HG03460 (cell line): ENCODE measurements at regions not wholly inside any gene's neighbourhood (a gene's known extent, or its start where the extent isn't known, plus 50 kb on each side); places are given as distances from the start of the nearest gene placed in this dataset.
"Not testable (repeated sequence)": the region's sequence is repeated elsewhere in the genome, so short reads cannot be mapped to it uniquely, and the experiment has no call there.

Experiments
- ATAC-seq: cut with Tn5 transposase; IDR thresholded peaks from one replicate; pipeline ENCODE4 v1.9.1; 2021; ENCODE audit not compliant: unreplicated experiment

DNA sequence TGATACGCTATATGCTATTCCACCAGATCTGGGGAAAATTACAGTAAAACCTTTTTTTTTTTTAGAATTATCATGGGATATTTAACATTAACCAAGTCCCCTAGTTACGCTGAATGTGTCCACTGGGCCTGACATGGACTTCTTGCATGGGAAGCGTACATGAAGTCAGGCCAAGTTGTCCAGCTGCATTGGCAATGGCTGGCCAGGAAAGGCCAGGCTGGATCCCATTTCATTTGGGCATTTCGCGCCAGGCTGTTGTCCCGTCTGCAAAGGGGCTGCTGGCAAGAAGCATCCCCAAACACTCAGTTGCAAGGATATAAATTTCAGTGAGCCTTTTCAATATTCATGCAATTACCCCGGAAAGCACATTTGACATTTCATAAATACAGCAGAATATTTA is 933.3 kb downstream of the GRID1 start:
- no peak for ATAC-seq

DNA sequence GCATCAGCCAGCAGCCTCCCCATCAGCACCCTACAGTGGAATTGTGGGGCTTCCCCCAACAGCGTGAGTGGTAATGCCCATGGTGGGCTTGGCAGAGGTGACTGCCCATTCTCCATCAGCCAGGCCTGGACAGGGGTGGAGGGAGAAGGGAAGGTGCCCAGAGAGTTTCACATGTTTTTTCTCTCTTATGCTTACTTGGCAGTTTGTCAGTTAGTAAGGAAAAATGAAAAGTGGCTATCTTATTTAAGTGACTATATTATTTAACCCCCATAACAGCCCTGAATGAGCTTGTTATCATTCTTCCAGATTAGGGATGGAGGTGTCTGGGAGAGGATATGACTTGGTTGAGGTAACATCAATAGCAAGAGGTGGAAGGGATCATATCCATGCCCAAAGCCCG is 921.7 kb downstream of the GRID1 start:
- no peak for ATAC-seq

DNA sequence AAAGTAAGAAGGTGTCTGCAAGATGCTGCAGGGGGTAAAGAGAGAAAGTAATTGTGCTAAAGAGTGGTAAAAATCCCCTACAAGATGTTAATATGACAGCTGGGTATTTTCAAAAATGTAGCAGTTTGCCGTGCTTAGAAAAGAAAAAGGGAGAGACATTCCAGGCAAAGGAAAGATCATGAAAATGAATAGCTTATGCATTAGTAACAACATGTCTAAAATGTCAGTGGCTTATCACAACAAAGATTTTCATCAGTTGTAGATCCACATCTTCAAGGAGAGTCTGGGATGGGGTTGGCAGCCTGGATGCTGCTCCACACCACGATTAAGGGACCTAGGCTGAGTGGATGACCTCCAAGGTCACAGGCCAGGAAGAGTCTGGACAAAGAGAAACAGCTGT is 920.9 kb downstream of the GRID1 start:
- no peak for ATAC-seq

DNA sequence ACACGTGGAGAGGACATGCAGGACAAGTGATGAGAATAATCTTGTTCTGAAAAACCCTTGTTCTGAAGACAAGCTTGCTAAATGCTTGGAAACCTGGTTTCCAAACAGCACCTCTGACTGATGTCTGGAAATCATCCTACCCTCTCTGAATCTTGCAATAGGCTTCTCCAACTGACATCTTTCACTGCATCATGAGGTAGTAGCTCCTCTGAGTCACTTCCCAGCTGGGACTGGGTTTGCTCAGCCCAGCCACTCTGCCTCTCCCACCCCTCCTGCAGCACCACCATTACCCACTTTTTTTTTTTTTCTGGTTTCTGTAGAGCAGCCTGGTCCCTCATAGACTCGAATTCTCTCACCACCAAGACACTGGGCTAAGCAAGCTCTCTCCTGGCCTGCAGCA is 919.8 kb downstream of the GRID1 start:
- ATAC-seq, result no peak

DNA sequence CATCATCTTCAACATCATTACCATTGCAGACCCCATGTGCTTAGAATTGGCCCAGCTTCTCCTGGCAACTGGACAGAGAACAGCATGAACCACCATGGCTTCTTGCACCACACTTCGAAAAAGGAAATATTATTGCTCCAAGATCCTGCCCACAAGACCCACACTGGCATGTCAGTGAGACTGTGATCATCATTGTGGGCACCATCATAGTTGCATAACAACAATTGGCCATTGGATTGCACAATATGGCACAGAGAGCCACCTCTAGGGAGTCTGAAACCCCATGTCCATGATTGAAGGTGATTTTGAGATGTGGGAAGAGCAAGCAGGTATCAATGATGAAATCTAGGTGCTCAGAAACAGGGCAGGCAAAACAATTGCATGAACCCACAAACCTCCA is 918.9 kb downstream of the GRID1 start:
- ATAC-seq, result no peak

DNA sequence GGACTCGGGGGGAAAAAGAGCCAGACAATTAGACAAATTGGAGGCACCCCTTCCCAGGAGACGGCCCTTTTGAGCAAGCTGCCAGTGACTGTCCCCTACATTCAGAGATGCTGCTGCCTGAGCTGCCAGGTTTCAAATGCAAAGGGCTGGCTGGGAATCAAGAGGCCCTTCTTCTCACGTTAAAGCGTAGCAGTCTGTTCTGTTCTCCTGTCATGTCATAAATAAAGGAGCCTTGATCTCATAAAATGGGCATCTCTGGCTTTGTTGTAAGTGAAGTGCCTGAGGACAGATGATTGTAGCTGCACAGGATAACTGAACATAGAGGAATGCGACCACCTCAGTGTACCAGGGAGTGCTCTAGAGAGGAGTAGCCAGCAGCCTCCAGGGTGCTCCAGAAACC is 917.9 kb downstream of the GRID1 start:
- no peak for ATAC-seq

DNA sequence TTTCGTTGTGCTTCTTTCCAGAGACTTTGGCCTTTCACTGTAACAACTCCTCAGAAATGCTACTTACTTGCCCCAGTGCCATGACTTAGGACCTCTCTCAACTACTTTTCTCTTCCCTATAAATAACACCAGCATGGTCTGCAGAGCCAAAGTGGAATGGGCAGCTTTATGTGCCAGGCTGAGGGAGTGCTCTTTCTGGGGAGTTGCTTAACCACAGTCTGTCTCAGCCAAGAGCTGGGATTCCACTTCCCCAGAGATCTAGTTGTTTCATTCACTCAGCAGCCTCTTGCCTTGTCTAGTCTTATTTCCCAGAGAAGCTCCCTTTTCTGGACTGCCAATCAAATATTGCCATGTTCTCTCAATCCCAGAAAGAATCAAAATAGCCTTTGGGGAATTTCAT is 912.2 kb downstream of the GRID1 start:
- no peak for ATAC-seq

DNA sequence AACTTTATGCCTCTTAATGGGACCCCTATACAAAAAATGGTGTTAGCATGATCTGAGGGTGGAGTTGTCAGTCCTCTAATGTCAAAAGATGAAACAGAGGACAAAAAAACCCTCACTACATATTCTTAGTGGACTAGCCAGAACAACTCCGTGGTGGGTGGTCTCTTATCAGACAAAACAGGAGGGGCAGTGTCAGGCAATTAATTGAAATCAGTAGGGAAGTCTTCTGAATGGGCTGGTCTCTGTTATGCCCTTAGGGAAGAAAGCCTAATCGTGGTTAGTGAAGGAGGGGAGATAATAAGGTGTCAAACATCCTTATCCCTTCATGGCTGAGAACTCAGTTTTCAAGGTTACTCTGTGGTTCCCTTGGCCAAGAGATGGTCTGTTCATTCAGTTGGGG is 909.4 kb downstream of the GRID1 start:
- ATAC-seq, result no peak

DNA sequence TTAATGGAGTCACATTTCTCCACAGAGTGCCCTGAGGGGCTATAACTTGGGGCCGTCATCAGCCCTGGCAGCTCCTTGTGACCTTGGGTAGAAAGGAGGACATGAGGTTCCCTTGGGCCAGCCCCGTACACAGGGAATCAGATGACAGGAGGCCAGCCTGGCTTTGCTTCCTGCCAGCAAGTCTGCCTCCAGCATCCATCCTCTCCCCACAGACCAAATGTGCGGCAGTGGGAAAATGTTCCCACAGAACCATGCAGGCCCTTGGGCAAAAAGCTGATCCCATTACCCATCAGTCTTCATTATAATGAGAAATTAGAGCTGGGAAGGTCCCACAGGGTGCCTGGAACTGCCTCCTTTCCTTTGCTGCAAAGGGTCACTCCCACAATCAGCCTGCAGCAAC is 908.3 kb downstream of the GRID1 start:
- ATAC-seq, result no peak

DNA sequence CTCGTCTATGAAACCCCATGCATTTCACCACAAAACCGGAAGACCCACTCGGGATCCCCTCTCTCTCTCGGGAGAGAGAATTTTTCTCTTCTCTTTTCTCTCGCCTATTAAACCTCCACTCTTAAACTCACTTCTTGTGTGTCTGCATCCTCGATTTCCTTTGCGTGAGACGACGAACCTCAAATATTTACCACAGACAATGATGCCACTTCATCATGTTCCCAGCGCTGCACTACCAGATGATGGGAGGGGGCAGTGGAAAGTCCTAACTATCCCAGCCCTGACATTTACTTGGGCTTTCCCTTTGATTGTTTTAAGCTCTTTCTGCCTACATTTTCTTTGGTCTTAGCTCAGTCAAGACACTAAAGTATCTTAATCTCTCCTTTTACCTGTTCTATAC is 906.7 kb downstream of the GRID1 start:
- no peak for ATAC-seq

DNA sequence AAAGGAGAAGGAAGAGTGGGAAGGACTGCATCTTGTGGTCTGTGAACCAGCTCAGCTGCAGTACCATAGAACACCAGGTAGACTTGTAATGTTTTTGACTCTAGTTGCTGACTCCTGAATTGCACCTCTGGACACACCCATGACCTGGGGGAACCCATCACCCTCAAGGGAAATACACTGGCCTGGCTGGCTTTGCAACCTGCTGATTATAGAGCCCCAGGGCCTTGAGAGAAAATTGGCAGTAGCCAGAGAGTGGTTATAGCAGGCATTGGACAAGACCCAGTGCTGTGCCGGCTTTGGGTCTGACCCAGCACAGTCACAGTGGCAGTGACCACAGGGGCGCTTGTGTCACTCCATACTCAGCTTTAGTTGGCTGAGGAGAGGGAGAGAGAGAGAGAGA is 902.3 kb downstream of the GRID1 start:
- ATAC-seq, result no peak

DNA sequence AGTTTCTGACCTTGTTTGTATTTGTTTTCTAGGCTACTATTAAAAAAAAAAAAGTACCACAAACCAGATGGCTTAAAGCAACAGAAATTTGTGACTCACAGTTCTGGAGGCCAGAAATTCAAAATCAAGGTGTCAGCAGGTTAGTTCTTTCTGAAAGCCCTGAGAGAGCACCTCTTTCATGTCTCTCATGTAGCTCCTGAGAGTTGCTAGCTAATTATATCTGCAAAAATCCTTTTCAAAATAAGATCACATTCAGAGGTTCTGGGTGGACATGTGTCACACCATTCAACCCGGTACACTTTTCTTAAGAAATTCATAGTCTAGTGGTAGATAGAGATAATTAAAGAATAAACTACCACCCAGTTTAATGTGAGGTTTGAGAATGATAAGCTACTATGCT is 888.6 kb downstream of the GRID1 start:
- no peak for ATAC-seq

DNA sequence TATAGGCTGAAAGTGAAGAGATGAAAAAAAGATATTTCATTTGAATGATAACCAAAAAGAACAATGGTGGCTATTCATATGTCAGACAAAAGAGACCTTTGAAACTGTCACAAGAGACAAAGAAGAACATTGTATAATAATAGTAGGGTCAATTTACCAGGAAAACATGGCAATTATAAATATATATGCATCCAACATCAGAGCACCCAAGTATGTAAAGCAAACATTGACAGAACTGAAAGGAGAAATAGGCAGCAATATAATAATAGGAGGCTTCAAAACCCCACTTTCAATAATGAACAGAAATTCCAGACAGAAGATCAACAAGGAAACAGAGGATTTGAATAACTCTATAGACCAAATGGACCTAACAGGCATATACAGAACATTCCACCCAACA is 876.2 kb downstream of the GRID1 start:
- ATAC-seq, result no peak

DNA sequence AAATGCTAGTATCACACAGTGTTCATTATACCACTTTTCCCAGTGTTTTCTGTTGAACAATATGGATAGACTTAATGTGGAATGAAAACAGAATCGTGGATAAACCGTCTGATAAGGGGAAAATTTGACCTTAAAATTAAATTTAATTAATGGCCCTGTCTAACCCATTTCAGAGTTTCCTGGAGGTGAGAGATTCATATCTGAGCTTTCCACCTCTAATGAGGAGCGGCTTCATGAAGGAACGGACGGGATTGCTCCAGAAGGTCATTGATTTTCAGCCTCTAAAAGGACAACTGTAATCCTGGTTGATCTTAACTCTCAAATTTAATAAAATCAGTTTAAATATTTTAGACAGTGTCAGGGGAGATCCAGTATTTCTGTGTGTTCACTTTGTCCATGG is 874.9 kb downstream of the GRID1 start:
- no peak for ATAC-seq

DNA sequence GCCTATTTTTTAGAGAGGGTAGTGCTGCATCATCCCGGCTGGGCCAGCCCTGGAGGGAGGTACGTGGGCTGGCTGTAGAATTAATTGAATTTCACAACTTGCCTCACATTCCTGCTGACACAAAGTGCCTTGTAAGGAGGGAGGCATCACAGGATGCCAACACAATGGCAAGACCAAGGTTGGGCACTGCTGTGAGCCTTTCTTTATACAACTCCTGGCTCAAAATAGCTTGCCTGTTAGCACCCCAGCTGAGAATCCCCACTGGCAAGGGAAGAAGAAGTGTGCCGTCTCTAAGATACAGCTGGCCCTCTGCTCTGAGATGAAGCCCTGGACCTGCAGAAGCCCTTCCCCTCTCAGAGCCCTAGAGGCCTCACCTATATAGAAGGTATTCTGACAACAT is 873.9 kb downstream of the GRID1 start:
- ATAC-seq, result no peak

DNA sequence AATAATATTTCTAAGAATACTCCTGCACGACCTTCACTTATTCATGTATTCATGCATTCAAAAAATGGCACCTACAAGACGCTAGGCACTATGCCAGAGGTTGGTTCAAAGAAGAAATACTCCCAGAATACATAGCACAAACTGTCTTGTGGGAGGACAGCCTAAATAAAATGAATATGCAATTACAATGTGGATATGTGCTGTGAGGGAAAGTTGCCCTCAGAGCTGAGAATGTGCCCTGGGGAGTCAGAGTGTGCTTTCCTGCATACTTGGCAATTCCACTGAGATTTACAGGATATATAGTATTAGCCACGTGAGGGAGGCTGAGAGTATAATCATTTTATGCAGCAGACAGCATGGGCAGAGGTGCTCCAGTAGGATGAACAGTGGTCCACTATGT is 872.9 kb downstream of the GRID1 start:
- ATAC-seq, result no peak

DNA sequence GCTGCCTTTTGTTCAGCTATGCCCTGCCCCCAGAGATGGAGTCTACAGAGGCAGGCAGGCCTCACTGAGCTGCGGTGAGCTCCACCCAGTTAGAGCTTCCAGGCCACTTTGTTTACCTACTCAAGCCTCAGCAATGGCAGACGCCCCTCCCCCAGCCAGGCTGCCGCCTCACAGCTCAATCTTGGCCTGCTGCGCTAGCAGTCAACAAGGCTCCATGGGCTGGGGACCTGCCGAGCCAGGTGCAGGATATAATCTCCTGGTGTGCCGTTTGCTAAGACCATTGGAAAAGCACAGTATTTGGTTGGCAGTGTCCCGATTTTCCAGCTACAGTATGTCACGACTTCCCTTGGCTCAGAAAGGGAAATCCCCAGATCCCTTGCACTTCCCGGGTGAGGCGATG is 862.0 kb downstream of the GRID1 start:
- ATAC-seq, result not testable (repeated sequence)

DNA sequence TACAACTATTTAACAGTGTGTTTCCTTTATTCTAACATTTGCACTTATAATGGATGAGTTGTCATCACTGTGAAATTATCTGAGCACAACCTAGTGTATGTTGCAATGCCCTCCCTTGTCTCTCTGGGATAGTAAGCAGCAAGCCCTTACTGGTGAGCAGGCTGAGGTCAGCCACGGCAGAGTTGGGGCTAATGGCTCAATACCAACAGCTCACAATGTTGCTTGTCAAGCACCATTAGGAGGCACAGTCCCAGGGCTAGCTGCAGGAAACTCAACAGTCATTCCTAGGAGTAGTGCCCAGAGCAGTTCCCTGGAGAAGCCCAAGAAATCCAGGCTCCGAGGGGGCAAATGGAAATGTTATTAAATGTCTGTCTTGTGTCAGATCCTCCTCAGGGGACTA is 858.4 kb downstream of the GRID1 start:
- ATAC-seq, result no peak

DNA sequence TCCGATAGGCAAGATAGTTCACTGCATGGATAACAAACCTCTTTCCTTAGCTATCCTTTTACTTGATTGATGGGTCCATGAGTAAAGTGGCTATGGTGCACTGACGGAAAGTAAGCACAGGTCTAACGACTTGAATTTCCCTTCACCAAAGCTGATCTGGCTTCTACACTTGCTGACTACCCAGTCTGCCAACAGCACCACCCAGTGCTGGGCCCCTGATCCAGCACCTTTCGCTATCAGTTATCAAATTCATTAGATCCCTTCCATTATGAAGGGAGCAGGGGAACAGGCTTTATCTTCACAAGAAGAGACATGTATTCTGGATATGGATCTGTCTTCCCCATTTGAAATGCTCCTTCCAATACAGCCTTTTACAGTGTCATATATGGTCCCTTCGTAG is 855.9 kb downstream of the GRID1 start:
- ATAC-seq, result no peak

DNA sequence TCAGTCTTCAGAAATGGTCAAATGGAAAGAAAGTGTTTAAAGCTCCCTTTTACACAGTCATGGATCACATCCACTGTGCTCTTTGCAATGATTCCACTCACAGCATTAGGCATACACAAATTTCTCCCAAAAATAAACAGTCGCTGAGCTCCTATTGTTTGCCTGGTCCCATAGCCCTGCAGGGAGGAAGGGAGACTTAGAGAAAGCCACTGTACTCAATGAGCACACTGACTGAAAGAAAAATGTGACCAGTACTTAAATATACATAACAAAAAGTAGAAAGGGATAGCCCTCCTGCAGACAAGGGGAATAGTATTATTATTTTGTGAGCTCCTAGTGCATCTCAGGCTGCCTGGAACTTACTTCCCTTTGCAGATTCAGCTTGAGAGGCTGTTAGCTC is 853.2 kb downstream of the GRID1 start:
- no peak for ATAC-seq

DNA sequence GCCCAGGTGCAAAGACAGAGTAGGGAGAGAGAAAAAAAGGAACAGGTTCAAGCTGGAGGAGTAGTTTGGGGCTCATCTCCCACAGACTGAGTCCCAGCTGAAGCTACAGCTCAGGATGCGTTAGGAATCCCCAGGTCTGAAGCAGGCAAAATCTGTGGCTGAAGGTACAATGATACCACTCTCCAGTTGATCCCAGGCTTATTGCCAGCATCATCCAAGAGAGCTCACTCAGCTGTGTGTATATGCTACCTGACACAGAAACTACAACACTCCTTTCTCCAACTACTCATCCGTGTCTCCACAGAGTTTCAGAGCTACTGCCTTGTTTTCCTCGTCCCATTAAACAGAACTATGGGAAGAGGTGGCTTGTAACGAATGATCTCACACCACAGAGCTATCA is 851.3 kb downstream of the GRID1 start:
- ATAC-seq, result no peak

DNA sequence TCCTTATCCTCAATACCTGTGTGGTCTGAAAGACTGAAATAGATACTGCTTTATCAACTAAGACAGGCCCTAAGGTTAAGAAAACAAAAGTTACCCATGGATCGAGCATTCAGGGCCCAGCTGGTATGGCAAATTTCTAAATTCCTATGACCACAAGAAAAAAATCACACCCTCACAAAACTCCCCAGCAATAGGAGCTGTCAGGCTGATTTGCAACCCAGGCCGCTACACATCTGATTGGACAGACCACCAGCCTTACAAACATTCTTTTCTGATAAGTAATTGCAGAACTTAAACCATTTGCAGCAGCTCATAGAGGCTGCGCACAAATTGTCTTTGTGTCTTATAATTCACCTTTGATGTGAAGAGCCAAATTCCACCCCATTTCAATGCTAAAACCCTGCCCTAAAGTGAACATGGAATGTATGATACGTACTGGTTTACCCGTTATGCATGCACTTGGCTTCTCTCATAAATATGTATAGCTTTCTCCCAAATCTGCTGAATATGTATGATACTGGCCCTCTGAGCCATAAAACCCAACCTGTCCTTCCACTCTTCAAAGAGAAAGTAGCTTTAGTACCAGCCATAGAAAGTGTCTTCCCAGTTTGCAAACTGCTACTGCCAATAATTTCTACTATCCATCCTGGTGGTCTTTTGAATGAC is 842.5 kb downstream of the GRID1 start:
- no peak for ATAC-seq

DNA sequence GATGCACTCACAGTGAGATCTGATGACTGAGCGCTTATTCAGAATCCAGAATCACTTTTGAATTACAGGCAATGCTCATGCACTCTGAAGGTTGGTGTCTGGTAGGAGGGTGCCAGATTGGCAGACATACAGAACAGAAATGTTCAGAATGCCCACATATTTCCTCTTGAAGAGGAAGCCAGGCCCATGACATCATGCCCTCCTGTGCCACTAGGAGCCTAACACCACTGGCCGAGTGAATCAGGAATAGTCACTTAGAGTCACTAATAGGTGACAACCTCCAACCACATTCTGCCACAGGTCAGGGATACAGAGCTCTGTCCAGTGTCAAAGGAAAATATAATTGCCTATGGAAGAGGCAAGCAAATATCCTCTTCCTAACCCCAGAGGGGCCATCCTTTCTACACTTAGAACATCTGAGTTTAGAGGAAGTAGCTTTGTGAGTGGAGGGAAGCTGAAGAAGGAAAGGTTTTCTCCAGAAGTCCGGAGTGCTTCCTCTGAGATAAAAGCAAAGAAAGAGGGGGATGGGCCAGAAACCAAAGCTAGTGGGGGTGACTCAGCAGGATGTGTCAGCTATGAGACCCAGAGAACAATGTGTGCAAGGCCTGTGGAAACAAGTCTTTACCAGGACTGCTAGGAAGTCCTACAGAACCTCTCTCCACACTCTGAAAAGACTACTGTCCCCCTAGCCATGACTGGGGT is 838.8 kb downstream of the GRID1 start:
- ATAC-seq, result no peak
